HG02759 (cell line): ENCODE measurements at regions not wholly inside any gene's neighbourhood (a gene's known extent, or its start where the extent isn't known, plus 50 kb on each side); places are given as distances from the start of the nearest gene placed in this dataset.
A peak's percentile ranks its signal among the peaks of the same experiment; 100 is the strongest.
"Not testable (repeated sequence)": the region's sequence is repeated elsewhere in the genome, so short reads cannot be mapped to it uniquely, and the experiment has no call there.

Experiments
- ATAC-seq: cut with Tn5 transposase; IDR thresholded peaks from one replicate; pipeline ENCODE4 v1.9.1; 2021; ENCODE audit warnings: mild to moderate bottlenecking, moderate library complexity; ENCODE audit not compliant: unreplicated experiment

DNA sequence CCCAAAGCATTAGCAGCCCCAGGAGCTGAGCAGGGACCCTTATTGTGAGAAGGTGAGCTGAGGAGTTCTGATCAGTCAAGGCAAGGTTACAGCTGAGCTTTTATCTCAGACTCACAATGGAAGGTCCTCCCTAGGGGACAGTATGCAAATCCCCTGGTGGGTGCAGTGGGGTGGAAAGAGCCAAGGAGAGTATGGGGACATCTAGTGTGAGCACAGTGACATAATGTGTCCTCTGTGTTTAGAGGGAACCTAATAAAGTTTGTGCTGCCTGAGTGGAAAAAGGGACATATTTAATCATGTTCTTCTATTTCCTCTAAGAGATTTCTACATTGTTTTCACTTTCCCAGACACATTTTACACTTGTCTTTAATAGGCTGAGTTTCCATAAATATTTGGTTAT is 438.0 kb downstream of the RPIA start:
- not testable (repeated sequence) for ATAC-seq

DNA sequence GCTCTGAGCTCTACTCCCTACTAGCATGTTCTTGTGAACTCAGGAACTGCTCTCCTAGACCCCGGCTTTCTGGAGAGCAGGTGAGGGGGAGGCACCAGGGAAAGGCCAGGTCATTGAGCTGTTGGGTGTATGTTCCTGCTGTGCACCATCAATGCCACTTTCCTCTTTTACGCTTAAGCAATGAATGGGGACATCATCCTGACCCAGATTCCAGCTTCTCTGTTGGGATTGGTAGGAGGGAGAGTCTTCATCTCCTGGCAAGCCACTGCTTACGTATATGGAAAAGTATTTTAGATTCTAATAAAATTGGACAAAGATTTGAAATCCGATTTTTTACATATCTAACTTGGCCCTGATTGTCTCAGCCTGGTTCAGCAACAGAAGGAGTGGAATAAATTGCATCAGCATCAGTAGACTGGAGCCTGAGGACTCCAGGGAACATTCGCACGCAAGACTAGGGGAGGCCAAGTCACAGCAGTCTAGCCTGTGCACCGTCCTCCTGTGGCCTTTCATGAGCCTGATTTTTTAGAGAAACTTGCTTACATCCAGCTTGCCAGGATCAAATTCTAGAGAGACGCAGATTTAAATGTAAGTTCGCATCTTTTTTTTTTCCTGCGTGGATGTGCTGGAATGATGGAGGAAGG is 439.3 kb downstream of the RPIA start:
- ATAC-seq = not testable (repeated sequence)

DNA sequence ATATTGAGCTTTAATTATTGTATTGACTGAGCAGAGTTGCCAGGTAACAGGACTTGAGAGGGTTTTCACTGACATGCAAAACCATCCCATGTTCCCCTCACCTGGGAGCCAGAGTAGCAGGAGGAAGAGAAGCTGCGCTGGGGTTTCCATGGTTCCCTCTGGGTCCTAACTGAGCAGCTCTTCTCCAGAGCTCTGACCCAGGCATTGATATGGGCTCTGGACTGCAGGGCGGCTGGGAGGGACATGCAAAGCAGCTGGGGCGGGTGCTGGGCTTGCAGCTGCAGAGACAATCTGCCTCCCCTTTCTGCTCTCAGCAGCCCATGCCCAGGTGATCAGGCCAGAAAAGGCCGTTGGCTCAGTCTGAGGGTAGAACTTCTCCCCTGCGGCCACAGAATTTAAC is 451.5 kb downstream of the RPIA start:
- ATAC-seq = not testable (repeated sequence)

DNA sequence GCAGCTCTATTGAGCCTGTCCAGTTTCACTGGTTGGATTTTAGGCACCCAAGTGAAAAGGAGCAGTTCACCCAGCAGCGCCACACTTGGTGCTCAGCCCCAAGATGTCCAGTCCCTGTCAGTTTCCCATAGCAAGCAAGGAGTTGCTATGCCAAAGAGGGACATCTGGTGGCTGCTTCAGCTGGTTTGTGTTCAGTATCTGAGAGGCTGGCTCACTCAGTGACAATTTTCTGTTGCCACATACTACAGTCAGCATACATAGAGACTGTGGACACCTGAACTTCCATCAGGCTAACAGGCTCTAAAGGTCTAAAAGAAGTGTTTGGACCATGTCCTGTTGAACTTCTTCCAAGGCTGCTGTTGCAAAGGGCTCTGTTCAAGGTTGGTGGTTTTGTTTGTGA is 453.9 kb downstream of the RPIA start:
- ATAC-seq = not testable (repeated sequence)

DNA sequence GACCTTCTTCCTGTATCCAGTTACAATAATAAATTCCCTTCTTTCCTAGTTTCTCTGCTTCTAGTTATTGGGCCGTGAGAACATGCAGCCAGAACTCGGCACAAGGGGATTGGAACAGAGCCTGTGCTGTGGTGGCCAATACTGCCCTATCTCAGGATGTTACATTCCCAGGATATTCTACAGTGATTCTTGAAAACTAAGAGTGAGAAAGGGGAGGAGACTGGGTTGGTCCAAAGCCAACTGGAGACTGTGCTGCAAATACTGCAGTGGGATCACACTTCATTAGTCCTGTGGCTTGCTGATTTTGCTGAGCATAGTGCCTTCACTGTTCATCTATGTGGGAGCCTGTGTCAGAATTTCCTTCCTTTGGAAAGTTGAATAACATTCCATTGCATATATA is 456.8 kb downstream of the RPIA start:
- ATAC-seq = not testable (repeated sequence)

DNA sequence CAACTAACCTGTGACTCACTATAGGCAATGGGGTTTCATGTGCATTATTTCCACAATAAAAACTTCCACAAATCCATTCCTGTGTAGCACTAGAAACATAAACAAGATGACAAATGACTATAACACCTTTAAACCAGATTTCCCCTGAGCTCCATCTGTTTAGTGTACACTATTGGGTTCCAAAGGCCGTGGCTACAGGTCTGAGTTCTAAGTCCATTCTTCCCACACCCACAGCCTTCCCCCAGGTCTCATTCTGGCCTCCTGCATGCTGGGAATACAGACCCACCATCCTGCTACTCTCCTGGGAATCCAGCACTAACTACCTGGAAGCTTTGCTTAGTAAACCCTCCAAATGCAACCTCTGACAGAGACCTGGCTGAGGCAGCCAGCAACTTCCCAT is 460.2 kb downstream of the RPIA start:
- ATAC-seq = not testable (repeated sequence)

DNA sequence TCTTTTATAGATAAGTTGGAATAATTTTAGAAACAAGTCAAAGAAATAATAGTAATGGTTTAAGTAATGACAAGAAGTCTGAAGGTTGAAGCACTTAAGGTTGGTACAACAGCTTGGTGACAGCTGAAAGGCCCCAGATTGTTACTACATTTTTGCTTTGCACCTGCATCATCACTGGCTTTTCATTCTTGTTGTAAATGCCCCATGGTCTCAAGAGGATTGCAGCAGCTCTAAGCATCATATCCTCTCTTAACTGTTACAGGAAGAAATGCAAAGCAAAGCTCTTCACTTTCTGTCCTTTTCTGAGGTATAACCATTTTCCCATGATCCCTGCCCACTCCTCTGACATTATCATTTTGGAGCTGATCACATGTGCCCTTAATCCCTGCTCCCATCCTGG is 461.0 kb downstream of the RPIA start:
- not testable (repeated sequence) for ATAC-seq

DNA sequence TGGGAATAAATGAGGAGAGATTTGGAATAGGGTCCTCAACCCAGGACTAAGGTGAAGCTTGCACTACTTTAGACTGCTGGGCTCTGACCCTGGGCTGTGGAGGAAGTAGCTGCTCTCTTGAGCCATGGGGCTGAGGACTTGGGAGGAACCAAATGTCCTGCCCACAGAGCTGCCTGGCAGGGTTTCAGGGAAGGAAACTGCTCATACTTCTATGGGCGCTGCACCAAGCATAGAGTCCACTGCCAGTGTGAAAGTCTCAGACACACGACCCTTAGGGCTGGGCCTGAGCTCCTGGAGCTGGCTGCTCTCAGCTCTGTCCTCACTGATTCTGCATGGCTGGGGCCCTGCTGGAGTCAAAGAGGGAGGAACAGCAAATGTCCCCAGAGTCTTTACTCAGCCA is 461.7 kb downstream of the RPIA start:
- ATAC-seq = not testable (repeated sequence)

DNA sequence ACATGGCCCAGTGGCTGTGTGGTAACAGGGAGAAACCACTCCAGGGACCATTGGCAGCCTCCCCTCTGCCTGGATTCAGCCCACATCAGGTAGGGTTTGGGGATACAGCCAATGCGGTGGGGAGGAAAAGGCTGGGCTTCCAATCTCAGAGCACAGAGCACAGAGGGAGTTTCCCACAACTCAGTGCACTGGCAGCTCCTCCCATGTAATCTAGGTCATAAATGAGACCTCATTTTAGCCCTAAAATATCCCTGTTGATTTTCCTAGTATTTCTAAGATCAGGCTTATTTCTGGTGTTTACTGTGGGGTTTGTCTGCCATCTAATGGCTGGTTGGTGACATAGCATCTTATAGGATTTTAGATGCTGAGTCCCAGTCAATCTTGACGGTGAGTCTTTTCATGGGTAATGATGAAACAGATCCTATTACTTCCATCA is 462.8 kb downstream of the RPIA start:
- peak; percentile 52 for ATAC-seq

DNA sequence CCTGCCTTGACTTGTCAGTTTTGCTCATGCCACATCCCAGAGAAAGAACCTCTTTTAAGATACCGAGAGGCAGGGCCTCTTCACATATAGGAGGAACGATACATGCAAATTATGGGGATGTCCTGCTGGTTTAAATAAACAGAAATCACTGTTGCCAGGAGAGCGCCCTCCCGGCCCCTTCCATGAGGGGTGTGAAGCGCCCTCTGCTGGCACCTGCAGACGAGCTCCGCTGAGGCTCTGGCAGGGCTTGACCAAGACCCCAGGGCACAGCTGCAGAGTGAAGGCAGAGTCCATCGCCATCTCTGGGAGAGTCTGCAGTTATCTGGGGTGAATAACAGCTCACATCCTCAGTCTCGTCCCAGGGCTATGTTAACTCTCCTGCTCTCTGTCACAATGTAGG is 468.8 kb downstream of the RPIA start:
- ATAC-seq = peak; percentile 73

DNA sequence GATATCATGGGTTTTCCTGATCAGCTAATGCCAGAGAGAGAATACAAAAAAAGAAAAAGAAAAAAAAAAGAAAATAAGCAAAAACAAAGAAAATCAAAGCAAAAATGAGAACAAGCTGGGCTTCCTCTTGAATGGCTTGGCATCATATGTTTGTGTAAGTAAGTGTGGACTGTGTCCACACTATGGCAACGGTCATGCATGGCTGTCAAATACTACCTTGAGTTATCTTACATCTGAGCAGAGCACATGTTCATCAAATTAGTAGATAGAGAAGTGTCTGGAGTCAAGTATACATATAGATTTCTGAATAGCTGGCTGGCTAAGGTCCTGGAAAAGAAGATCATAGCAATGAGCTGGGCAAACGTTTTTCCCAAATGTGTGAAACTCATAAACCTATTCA is 470.2 kb downstream of the RPIA start:
- not testable (repeated sequence) for ATAC-seq

DNA sequence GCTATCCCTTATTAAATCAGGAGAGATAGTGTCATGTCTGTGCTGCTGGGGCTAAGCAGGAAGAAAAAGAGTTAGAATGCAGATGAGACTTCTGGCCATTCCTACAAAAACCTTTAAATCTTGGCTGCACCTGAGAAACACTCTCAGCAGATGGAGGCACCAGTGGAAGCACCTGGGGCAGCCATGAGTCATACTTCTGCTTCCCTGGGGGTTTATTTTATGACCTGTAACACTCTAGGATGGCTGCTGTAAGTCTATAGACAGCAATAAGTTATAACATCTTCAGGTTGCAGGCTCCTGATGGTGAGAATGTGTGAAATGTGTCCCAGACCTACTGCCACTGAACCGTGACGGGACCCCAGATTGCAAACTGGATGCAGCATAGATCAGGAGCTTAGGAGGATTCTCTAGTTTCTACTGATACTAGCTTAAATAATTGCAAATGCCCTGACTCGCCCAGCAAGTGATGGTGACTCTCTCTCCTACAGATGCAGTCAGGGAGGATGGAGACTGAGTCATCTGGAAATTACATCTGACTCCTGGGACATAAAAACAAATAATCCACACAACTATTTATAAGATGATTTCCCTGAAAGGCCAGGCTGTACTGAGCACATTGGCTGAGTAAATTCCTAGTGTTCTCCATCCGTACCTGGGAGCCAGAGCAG is 479.2 kb downstream of the RPIA start:
- not testable (repeated sequence) for ATAC-seq

DNA sequence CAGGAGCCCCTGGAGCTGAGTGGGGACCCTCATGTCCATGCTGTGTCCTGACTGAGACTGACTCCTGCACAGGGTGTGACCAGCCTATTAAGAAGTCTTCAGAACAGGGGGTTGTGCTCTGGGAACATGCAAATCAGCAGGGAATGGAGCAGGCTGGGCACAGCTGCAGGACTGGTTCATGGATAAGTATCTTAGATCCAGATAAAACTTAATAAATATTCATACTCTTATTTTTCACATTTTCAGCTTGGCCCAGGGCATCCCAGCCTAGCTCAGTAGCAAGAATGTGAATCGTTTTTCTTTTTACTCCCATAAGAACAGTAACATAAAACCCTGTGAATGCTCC is 479.7 kb downstream of the RPIA start:
- ATAC-seq = not testable (repeated sequence)

DNA sequence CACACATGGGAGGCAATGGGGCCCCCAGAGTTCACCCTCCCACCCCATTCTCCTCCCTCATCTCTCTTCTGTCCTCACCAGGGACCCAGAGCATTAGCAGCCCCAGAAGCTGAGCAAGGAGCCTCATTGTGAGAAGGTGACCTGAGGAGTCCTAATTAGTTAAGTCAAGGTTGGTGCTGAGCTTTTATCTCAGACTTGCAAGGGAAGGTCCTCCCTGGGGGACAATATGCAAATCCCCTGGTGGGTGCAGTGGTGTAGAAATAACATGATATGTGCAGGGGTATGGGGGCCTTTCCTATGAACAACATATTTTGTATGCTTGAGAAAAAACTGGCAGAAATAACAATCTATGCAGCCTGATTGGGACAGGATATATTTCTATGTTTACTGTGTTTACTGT is 485.5 kb downstream of the RPIA start:
- not testable (repeated sequence) for ATAC-seq

DNA sequence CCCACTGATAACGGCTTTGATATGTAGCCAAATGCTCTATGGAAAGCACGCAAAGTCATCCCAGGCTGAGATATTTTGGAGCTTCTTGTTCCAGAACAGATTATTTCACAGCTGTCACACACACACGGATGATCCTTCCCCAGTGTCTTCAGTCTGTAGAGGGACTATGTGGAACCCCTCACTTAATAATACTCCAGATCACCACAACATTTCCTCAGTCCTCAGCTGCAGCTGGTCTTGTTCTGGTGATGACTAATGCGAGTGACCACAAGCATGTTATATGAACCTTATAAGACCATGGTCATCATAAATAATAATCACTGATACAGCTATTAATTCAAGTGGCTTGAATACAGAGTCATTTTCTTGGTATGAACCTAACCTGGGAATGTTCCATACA is 490.7 kb downstream of the RPIA start:
- not testable (repeated sequence) for ATAC-seq

DNA sequence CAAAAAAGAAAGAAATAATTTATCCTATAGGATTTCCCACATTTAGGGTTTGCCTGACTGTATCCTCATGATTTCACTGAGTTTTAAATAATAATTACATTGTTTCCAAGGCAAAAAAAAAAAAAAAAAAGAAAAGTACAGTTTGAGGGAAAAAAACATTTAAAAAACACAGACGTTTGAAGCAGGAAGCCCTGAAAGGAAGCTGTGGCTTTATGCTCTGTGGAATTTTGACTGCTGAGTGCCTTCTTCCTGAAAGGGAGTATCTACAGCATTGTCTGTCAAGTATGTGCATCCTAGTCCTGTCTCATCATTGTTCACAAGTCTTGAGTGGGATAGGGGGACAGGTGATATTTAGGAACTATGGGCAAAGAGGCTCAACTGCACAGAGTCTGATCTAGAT is 493.3 kb downstream of the RPIA start:
- ATAC-seq = not testable (repeated sequence)

DNA sequence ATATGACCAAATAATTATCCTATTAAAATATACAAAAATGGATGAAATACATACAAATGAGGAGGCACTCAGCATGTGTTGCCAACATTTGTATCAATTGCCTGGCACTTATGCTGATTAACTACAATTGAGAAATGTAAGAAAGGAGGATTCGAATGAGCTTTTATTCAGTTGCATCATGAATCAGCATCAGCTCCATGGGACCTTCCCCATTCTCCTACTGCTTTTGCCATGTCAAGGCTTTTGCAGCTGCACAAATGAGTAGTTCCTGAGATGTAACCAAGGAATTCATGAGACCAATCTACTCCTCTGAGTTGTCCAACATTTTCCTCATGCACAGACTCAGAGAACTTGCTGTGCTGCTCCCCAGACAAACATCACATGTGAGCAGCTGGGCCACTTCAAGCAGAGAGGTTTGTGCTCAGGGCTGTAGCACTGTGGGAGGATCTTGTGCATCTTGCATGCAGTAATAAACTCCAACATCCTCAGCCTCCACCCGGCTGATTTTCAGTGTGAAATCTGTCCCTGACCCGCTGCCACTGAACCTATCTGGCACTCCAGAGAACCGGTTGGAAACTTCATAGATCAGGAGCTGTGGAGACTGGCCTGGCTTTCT is 504.3 kb downstream of the RPIA start:
- ATAC-seq = not testable (repeated sequence)

DNA sequence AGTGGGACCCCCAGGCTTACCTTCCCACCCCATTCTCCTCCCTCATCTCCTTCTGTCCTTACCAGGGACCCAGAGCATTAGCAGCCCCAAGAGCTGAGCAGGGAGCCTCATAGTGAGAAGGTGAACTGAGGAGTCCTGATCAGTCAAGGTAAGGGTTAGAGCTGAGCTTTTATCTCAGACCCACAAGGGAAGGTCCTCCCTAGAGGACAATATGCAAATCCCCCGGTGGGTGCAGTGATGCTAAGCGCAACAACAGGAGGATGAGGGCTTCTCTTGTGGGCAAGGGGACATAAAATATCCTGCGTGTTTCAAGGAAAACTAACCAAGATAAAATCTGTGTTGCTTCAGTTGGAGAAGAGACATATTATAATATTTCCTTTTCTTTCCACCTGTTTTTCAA is 505.2 kb downstream of the RPIA start:
- ATAC-seq = not testable (repeated sequence)

DNA sequence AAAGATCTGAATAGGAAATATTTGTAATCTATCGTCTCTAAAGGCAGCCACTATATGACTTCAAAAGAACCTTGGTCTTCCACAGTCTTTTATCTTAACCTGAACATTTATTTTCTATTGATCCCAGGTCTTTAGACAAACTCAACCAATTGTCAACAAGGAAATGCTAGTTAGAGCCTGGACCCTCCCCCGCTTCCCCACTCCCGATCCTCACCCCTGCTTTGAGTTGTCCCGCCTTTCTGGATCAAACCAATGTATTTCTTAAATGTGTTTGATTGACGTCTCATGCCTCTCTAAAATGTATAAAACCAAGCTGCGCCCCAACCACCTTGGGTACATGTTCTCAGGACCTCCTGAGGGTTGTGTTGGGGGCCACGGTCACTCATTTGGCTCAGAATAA is 506.6 kb downstream of the RPIA start:
- ATAC-seq = not testable (repeated sequence)

DNA sequence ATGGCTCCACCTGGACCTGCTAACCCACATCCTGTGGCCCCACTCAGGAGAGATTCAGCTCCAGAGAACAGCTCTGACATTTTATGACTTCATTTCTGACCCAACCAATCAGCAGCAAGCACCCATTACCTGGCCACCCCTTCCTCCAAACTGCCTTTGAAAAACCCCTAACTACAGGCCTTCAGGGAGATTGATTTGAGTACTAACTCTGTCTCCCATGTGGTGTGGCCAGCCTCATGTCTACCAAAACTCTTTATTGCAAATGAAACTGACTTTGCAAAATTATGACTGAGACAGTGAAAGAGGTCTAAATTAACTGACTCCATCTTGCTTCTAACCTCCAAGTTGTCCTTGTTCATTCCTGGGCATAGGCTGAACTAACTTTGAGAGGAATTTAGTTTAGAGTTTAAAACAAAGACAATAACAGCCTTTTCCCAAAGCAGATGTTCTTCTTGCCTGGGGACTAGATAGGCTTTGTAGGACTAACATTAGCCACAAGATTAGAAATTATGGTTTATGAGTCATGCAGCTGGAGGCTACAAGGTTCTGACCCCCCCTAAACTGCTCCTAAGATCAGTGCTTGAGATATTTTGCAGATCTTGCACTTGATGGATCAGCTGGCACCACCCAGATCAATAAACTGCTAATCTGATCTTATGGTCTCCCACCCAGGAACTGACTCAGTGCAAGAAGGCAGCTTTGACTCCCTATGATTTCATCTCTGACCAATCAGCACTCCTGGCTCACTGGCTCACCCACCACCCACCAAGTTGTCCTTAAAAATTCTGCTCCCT is 508.2 kb downstream of the RPIA start:
- not testable (repeated sequence) for ATAC-seq

DNA sequence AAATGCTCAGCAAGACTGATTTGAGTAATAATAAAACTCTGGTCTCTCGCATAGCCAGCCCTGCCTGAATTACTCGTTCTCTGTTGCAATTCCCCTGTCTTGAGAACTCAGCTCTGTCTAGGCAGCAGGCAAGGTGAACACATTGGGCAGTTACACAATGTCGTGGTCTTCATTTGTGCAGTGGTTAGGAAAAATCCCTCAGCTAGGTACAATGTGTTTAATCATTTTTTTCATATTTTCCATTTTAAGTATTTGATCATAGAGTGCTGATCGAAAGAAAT is 508.7 kb downstream of the RPIA start:
- ATAC-seq = not testable (repeated sequence)

DNA sequence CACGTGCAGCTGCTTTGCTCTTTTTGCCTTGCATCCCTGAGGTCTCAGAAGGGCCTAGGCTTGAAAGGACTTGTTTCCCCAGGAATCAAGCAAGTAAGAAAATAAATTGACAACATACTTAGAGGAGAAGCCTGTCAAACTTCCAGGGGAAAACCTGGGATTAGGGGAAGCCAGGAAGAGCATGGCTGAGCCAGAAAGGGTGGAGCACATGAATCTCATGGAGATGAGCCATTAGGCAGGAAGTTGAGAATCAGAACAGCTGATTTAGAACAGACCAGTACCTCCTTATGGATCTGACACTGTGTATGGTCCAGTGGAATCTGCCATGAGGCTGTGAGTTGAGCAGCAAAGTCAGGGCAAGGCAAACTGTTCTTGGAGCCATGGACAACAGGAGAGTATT is 511.0 kb downstream of the RPIA start:
- not testable (repeated sequence) for ATAC-seq
